ENCODE measurements at regions not wholly inside any gene's neighbourhood (a gene's known extent, or its start where the extent isn't known, plus 50 kb on each side); places are given as distances from the start of the nearest gene placed in this dataset.

- Histone ChIP-seq H3K27me3 (ENCODE audit: control insufficient read depth, insufficient read depth, low read length) (no peaks in the 10 kb centered on the region), H3K4me3 (ENCODE audit: low read depth, low read length) (no peak overlapping the region), H3K36me3 (ENCODE audit: control insufficient read depth, insufficient read depth, low read length) (peaks cover 4% of the 10 kb centered on the region)
- peak; percentile 79 for DNase-seq (ENCODE audit: low read depth)
- TF ChIP-seq, protein P1, sequence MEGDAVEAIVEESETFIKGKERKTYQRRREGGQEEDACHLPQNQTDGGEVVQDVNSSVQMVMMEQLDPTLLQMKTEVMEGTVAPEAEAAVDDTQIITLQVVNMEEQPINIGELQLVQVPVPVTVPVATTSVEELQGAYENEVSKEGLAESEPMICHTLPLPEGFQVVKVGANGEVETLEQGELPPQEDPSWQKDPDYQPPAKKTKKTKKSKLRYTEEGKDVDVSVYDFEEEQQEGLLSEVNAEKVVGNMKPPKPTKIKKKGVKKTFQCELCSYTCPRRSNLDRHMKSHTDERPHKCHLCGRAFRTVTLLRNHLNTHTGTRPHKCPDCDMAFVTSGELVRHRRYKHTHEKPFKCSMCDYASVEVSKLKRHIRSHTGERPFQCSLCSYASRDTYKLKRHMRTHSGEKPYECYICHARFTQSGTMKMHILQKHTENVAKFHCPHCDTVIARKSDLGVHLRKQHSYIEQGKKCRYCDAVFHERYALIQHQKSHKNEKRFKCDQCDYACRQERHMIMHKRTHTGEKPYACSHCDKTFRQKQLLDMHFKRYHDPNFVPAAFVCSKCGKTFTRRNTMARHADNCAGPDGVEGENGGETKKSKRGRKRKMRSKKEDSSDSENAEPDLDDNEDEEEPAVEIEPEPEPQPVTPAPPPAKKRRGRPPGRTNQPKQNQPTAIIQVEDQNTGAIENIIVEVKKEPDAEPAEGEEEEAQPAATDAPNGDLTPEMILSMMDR (IDR thresholded peaks at IDR 0.05; ENCODE audit: insufficient read depth, low read length, poor library complexity, severe bottlenecking), result no peak
Observed at GRCh38 chr13:40878321-40878720, 88.9 kb downstream of the SLC25A15 start.

- no peak for DNase-seq (ENCODE audit: low read depth)
- no peaks in the 10 kb centered on the region for H3K27me3 ChIP-seq (ENCODE audit: control insufficient read depth, insufficient read depth, low read length)
- TF ChIP-seq, protein P1 (IDR thresholded peaks at IDR 0.05; ENCODE audit: insufficient read depth, low read length, poor library complexity, severe bottlenecking), result no peak
- H3K4me3 ChIP-seq (ENCODE audit: low read depth, low read length), result no peak overlapping the region
- peaks cover 4% of the 10 kb centered on the region for H3K36me3 ChIP-seq (ENCODE audit: control insufficient read depth, insufficient read depth, low read length)
Observed at GRCh38 chr13:40878823-40879222, 89.4 kb downstream of the SLC25A15 start.
